ENCODE measurements at regions not wholly inside any gene's neighbourhood (a gene's known extent, or its start where the extent isn't known, plus 50 kb on each side); places are given as distances from the start of the nearest gene placed in this dataset.

GRCh38 chr11:29029452-29029851 lies 921.3 kb downstream of the METTL15 start:
- DNase-seq = no peak

DNA sequence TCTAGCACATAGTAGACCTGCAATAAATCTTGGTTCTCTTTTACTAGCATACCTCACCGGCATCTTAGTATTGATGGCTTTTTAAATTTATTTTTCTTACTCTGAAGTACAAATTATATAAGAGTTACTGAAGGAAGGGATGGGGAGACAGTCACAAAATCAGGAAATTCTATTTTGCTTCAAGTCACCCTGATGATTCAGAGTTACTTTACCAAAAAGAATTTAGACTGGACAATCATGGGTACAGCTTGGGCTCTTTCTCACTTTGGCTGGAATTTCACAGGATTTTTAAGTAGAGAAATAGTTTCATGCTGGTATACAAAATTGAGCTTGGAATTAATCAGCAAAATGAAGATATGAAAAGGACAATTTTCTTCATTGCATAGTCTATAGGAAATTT lies 919.2 kb downstream of the METTL15 start:
- no peak for DNase-seq

DNA sequence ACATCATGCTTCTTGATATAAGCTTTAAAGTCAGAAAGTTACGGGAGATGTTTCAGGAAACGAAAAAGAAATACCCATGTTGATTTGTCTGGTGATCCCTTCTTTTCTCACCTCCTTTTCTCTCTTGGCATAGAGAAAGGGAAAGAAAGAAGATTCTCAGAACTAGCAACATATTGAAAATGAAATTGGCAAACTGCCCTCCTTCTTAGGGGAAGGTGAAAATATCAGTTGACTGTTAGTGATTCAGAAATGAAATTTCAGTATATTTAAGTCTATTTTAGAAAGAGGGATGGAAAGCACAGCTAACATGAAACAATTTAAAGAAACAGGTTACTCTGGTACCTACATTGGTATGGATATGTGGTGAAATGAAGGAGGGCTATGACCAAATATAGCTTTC lies 918.1 kb downstream of the METTL15 start:
- DNase-seq = no peak

DNA sequence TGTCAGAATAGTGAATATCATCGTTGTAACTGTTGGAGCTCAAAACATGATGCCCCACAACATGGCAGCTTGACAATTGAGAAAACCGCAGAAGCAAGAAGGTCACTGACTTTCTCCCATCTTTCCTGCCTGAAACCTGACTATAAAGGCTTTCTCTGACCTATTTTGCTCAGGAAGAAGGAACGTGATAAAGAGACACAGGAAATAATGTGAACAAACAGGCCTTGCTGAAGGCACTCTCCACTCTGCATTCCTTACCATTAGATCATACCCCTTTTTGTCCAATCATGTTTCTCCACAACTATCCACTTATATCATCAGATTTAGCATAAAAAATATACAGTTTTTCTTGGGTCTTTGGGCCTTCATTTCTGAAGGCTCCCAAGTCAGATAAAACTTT lies 916.8 kb downstream of the METTL15 start:
- no peak for DNase-seq

DNA sequence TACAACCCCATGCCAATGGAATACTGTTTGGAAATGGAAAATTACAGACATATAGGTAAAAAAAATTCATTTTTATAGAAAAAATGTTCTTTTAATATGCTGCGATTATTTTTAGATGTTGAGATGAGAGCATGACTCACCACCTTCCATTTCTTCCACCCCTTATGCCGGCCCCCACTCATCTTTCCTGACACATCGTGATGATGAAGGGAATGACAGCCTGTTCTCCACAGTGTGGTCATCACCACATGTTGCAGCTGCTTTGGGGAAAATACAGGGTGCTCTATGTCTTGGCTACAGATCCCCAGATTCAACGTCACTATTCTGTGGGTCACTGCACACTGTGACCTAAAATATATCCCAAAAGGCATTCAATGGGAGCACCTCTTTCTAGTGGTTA lies 916.2 kb downstream of the METTL15 start:
- no peak for DNase-seq

- DNase-seq = no peak
Measured at GRCh38 chr11:29023761-29024160, 915.6 kb downstream of the METTL15 start.

- DNase-seq = no peak
Measured at GRCh38 chr11:29022676-29023075, 914.5 kb downstream of the METTL15 start.

- no peak for DNase-seq
Measured at GRCh38 chr11:29019960-29020683, 911.9 kb downstream of the METTL15 start.

GRCh38 chr11:29018631-29019030 lies 910.4 kb downstream of the METTL15 start:
- no peak for DNase-seq

DNA sequence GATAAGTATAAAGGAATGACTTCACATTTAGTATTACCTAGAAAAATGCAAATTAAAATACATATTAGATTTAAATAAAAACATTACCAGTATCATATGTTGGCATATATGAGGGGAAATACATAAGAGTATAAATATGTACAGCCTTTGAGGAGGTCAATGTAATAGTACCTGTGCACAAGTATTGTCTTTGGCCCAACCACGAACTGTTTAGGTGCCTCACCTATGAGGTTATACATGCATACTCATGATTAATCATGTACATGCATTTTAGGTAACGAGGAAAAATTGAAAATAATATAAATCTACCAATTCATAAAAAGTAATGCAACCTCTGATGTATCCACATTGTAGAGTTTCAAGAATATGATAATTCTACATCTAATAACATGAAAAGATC lies 909.8 kb downstream of the METTL15 start:
- DNase-seq = no peak

DNA sequence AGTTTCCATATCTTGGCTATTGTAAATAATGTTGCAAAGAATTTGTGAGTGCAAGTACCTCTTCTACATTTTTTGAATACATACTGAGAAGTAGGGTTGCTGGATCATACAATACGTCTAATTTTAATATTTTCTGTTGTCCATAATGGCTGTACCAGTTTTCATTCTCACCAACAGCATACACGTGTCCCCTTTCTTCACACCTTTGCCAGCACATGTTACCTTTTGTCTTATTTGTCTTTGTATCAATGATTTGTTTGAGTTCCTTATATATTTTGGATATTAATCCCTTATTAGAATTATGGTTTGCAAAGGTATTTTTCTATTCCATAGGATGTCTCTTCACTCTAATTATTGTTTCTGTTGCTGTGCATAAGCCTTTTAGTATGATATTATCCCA lies 904.3 kb downstream of the METTL15 start:
- DNase-seq = no peak

DNA sequence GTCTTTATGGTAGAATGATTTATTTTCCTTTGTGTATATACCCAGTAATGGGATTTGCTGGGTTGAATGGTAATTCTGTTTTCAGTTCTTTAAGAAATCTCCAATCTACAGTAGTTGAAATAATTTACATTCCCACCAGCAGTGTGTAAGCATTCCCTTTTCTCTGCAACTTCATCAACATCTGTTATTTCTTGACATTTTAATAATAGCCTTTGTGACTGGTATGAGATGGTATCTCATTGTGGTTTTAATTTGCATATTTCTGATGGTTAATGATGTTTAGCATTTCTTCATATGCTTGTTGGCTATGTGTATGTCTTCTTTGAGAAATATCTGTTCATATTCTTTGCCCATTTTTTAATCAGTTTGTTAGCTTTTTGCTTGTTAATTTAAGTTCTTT lies 901.2 kb downstream of the METTL15 start:
- DNase-seq = no peak

DNA sequence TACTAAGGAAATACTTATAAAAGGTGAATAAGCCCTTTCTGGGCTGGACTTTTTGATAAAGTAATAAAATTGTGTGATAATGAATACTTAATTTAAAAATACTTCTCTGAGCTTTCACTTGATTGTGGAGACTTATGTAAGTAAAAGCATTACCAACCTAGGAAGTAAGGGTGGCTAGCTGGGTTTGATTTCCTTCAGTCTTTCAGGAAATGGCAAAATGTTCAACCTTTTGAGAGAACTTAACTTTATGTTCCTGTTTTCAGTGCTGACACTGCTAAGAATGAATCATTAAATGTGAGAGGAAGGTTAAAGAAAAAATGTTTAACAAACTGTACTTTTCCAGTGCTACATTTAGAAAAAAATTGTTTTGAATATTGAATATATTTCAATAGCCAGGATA lies 900.3 kb downstream of the METTL15 start:
- DNase-seq = no peak

- no peak for DNase-seq
Measured at GRCh38 chr11:29006668-29007067, 898.5 kb downstream of the METTL15 start.

DNA sequence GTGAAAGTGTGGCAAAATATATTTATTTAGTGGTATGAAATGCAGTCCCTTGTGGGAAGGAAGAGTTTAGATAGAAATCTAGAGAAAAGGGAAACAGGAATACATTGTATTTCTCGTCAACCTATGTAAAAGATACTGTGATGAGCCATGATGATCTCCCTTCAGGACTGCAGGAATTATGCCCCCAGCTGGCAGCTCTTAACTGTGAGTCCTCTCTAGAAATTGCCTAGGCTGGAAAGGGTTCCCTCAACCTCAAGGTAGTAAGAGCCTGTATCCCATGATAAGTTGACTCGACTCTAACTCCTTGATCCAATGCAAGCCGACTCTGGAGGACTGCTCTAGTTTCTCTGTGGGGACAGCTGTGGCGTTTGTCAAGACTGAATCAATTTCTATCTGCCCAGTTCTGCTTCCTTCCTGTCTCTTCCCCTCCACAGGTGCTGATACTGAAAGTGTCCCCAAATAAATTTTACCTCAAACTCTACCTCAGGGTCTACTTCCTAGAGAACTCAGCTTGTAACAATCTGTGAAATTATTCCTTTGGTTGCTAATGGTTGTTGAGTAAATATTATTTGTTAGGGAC lies 897.3 kb downstream of the METTL15 start:
- no peak for DNase-seq

DNA sequence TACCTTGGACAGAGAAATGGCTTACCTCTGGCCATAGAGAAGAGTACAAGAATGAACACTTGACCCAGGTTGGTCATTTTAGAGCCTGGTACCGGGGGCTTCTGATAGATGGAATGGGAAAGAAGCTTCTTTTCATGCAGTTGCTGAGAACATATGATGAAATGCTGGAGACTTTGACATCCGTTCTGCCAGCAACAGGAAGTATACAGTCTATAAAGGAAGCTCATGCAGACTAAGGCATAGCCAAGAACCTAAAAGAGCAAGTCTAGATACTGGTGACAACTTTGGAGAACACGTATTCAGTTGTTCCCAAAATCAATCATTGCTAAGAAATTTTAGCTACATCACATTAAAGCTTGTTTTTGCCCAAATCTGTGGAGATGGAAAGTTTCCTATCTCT lies 894.6 kb downstream of the METTL15 start:
- no peak for DNase-seq

DNA sequence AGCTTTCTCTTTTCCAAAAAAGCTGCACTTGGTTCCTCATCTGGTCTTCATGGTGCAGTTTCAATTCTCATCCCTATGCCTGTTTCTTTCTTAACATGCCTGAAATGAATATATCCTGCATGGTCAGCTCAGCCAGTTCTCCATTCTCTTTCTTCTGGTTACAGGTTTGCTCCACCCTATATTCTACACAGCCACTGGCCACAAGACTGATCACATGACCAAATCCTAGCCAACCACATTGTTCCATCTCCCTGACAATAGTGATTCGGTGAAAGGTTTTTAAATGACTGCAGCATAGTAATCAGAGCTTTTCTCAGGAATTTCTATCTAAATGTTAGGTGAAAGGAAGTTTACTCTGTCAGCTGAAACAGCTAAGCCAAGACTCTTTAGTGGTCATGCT lies 891.4 kb downstream of the METTL15 start:
- no peak for DNase-seq

- no peak for DNase-seq
Measured at GRCh38 chr11:28992996-28993395, 884.8 kb downstream of the METTL15 start.

- no peak for DNase-seq
Measured at GRCh38 chr11:28984231-28984630, 876.0 kb downstream of the METTL15 start.

DNA sequence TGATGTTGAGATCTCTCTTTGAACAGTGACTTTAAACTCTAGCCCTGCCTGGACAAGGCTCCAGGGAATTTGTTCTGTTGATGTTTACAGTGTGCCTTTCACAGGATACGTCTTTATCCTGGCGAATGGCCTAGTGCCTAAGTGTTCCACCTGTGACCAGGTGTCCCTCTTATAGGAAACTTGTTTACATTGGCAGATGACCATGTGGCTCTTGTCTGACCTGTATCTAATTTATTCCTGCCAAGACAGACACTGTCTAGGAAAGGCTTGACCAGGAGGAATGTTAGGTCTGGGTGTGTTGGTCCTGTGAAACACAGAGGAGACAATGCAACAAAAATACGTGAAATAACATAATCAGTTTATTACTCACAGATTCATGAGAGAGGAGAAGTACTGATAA lies 875.6 kb downstream of the METTL15 start:
- no peak for DNase-seq

DNA sequence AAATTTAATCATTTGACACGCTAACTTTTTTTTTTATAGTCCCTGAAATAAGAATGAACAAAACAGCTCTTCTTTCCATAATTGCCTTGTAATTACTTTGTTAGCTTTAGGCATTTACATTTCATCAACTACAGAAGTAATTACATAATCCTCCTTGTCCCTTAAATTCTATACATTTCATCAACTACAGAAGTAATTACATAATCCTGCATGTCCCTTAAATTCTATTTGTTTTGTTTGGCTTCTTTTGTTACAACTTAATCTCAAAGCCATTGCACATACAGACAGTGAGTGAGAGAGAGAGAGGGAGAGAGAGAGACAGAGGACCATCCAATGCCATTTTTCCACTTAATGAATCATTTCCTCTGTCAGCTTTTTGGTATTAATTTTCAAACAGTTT lies 873.2 kb downstream of the METTL15 start:
- DNase-seq = no peak

DNA sequence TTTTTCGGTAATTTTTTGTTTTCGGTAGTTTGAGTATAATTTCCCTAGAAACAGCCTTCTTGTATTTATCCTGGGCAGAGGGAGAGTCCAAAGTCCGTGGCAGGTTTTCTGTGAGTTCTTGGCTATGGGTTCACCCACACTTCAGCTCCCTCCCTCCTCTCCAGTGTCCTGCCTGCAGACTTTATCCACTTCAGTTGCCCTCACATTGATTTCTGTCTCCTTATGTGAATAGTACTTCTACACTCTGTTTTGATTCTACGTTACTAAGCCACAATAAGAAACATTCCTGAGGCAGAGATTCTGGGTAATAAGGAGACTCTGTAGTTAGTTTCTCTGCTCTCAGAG lies 868.6 kb downstream of the METTL15 start:
- no peak for DNase-seq

DNA sequence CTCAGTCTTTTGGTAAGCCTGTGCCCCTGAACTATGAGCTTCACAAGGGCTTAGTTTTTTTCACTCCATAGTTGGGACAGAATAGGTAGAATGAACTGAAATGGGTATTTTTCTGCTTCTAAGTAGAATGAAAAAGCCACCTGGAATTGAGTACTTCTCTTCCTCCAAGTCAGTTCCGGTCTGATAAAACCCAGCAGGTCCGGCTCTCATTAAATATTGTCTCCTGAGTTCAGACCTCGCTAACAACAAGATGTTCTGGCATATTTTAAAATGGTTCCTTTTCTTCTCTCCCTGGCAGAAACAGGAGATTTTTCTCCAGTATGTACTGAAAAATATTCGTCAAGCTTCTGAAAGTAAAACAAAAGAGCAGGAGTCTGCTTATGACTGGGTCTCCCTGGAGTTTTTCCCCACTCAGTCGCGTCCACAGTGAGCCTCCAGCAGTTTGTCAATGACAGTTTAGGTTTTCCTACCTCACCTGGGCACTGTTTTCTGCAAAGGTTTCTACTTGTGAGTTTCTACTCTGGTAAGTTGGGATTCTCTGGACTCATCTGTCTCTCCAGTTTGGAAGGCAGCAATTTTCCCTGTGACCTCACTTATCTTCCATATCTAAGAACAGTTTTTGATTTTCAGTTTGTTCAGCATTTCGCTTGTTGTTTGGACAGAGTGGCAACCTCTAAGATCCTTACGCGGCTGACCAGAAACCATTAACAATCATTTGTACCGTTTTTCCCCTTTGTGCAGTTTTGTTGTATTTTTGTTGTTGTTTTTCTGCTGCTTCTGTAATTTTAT lies 868.0 kb downstream of the METTL15 start:
- no peak for DNase-seq

DNA sequence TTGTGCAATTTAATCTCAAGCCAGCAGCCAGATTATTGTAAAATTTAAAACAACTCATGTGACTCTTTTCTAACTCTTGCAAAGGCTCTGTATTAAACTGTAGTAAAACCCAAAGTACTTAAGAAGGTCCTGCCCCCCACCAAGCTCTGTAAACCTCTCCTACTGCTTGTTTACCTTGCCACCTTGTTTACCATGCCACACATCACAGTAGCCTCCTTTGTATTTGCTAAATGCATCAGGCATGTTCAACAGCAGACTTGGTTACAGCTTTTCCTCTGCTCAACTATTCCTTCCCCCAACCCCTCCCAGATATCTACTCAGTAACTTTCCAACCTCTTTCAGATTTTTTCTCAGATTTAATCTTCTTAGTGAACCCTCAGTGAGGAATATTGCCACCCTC lies 861.6 kb downstream of the METTL15 start:
- no peak for DNase-seq

Data from NCI-H524 treated with DMSO at 0.1 percent for 48 hours (cell line).